ENCODE measurements at regions not wholly inside any gene's neighbourhood (a gene's known extent, or its start where the extent isn't known, plus 50 kb on each side); places are given as distances from the start of the nearest gene placed in this dataset.

- no peak for DNase-seq
Observed at GRCh38 chr17:77344038-77344437, 203.3 kb downstream of the SEC14L1 start.

DNA sequence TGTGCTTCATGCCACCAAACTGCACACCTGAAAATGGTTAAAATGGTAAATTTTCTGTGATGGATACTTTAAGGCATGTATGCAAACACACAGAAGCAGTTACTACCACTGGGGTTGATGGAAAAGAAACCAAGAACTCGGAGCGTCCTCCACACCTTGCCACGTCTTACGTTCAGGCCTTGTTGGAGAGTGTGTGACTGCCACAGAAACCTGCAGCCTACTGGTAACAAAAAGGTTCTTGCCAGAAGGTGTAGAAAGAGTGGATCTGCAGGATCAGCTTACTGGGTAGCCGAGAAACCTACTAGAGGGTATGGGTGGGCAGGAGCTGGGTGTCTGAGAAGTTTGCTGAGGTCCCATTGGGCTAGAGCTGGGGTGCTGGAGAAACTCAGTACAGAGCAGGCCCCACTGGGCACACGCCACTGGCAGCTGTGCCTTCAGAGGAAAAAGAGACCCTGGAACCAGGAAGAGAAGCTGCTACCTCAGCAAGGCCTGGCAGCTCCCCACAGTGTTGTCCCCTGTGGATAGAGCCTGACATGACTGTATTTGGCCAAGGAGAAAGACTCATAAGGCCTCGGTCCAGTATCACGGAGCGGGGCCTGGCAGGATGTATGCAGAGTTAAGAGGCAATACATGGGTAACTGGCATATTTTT lies 204.6 kb downstream of the SEC14L1 start:
- no peak for DNase-seq

GRCh38 chr17:77346765-77347164 lies 206.0 kb downstream of the SEC14L1 start:
- no peak for DNase-seq

DNA sequence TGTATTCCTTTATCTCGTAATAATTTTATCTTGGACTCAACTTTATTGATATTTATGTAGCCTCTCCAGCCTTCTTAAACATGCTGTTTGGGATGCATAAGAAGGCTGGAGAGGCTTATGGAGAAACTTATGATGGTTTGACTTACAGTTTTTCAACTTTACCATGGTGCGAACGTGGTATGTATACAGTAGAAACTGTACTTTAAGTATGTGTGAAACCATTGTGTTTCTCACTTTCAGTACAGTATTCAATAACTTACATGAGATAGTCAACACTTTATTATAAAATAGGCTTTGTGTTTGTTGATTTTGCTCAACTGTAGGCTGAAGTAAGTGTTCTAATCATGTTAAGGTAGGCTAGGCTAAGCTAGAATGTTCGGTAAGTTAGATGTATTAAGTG lies 206.8 kb downstream of the SEC14L1 start:
- DNase-seq: no peak

- no peak for DNase-seq
Observed at GRCh38 chr17:77349976-77350830, 209.4 kb downstream of the SEC14L1 start.

DNA sequence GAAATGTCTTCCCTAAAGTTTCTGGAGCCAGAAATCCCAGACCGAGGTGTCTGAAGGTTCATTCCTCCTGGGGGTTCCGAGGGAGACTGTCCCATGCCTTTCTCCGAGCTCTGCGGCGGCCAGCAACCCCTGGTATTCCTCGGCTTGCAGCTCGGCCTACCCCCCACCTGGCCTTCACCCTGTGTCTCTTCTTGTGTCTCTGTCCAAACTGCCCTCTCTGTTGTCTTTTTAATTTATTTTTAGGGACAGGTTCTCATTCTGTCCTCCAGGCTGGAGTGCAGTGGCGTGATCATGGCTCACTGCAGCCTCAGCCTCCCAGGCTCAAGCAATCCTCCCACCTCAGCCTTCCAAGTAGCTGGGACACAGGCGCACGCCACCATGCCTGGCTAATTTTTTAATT lies 211.7 kb downstream of the SEC14L1 start:
- DNase-seq: no peak

GRCh38 chr17:77352996-77353395 lies 212.2 kb downstream of the SEC14L1 start:
- no peak for DNase-seq

DNA sequence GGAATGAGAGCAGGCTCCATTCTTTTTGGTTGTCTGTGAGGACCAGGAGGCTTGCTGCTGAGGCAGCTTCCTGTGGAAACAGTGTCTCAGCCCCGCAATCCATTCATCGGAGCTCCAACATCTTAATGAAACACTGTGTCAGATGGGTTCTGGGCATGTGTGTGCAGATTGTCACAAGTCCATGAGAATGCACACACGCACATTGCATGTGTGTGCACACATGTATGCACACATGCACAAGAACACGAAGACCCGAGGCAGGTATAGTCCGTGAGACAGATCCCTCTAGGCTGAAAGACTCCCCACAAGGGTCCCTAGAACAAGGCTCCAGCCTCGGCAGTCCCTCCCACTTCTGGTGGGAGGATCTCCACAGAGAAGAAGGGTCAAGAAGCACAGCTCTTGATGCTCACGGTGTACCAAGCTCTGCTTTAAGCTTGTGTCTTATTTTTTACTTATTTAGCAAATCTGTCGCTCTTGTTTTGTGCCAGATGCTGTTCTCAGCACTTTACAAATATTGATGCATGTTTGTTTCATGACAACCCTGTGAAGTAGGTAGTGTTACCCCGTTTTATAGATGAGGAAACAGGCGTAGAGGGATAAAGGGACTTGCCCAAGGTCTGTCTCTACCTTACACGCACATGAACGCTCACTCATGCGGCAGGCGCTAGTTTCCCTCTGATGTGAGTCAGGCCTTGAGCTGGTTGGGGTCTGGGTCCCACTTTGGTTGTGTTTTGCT lies 213.1 kb downstream of the SEC14L1 start:
- DNase-seq: no peak

- no peak for DNase-seq
Observed at GRCh38 chr17:77354420-77354669, 213.6 kb downstream of the SEC14L1 start.

DNA sequence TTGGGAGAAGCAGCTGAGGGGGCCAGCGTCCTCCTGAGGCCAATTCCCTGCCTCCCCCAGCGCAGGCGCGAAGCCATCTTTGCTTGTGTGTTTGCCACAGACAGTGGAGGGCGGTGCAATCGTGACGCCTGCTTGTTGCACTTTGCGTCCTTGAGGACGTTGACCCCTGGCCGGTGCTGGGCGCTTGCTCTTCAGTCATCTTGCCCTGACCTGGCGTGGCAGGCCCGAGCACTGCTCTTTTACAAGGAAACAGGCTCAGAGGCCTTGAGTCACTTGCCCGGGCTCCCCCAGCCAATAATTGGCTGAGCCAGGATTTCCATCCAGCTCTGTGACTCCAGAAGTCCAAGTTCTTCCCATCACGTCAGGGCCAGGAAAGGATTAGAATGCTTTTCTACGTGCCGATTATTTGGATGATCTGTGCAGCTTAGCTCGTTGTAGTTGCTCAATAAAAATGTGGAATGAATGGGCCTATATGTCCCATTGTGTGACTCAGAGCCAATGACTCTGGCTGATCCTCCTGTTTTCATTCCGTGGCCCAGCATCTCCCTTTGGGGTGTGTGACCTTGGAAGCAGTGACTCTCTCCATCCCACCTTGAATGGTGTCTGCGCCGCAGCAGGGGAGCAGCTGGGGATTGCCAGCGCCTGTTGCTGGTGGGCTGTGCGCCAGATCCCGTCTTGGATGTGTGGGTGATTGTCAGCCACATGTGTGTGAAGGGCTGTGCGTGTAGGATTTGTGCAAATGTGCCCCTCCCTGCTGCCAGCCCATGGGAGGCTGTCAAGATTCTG lies 214.1 kb downstream of the SEC14L1 start:
- peak; percentile 89 for DNase-seq

- no peak for DNase-seq
Observed at GRCh38 chr17:77356109-77356689, 215.4 kb downstream of the SEC14L1 start.

DNA sequence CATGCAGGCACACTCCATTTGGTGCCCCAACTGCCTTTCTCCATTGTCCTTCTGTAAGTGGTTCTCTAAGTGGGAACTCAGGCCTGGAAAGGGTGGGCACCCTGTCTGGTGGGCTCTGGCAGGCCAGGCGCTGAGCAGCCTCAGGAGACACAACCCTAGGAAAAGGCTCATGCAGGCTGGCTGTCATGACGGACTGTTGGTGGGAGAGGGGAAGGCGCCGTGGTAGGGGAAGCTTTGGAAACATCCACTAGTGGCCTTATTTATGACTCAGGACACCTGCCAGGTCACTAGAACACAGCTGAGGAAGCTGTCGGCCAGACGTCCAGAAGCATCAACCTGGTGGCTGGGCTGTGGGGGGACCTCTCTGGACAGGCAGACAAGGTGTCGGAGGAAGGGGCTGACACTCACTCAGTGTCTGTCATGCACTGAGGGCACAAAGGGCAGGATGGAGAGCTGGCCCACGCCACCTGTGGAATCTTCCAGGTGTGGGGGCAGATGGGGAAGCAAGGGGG lies 216.0 kb downstream of the SEC14L1 start:
- peak; percentile 18 for DNase-seq

DNA sequence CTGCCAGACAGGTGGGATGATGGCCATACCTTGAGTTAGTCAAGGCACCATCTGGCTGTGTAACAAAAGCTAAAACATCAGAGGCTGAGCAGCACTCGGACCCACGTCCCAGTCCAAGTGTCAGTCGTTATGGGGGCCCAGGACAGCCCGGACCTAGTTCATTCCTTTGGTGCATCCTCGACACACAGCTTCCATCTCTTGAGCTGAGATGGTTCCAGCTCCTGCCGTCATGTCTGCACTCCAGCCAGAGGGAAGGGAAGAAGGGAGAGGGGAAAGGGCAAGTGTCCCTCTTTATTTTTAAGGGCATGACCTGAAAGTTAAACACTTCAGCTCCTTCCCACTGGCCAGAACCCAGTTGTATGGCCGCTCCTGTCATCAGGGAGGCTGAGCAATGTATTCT lies 218.0 kb downstream of the SEC14L1 start:
- no peak for DNase-seq

DNA sequence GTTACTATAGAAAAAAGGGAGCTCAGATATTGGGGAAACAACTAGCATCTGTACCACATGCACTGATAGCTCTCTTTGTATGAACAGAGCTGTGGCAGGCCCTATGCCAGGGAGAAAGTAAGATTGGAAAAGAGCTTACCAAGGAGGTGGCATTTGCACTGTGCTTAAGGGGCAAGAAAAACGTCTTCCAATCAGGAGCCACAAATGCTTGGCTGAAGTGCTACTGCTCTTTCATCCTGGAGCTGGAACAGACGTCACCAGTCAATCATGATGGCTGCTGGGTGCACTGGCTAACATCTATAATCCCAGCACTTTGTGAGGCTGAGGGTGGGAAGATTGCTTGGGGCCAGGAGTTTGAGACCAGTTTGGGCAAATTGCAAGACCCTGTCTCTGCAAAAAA lies 218.5 kb downstream of the SEC14L1 start:
- no peak for DNase-seq

GRCh38 chr17:77361986-77362620 lies 221.3 kb downstream of the SEC14L1 start:
- DNase-seq: peak; percentile 22

DNA sequence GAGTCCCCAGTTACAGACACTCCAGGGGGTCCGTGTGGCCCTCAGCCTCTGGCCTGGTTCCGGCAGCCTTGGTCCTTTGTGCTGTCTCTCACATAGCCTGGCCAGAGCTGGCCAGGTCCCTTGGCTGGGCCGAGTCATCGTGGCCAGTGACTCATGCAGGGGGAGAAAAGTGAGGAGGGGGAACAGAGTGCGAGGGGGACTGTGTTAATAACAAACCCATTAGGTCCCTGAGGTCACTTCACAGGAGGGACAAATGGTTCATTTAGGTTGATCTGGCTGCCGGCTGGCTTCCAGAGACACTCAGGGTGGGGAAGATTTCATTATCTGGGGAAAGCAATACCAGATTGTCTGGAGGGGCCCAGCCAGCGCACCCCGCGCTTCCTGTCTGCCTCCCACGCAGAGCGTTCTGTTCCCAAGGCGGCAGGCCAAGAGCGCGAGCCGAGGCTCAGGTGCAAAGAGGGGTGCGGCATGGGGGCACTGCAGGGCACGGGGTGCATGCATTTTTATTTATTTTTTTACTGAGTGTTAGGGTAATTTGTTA lies 223.1 kb downstream of the SEC14L1 start:
- no peak for DNase-seq

DNA sequence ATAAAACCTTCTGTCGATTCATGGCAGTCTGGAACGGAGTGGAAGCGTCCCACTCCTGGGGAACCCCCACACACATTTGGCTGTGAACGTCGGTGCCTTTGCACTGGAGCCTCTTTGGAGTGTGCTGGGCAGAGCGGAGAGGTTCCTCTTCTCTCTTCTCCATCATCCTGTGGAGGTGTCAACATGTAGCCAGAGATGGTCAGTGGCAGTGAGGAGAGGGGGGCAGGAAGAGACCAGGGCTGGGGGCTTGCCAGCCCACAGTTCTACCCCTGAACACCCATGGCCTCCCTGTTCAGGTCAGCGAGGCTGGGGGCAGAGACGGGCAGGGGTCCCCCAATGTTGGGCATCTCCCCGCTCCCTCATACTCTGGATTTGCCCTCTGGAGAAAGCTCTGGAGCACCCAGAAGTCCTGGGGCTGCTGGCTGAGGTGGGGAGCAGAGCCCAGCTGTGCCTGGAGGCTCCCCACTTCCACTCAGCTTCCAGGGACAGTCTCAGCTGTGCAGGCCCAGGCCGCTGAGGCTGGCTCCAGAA lies 223.7 kb downstream of the SEC14L1 start:
- no peak for DNase-seq

DNA sequence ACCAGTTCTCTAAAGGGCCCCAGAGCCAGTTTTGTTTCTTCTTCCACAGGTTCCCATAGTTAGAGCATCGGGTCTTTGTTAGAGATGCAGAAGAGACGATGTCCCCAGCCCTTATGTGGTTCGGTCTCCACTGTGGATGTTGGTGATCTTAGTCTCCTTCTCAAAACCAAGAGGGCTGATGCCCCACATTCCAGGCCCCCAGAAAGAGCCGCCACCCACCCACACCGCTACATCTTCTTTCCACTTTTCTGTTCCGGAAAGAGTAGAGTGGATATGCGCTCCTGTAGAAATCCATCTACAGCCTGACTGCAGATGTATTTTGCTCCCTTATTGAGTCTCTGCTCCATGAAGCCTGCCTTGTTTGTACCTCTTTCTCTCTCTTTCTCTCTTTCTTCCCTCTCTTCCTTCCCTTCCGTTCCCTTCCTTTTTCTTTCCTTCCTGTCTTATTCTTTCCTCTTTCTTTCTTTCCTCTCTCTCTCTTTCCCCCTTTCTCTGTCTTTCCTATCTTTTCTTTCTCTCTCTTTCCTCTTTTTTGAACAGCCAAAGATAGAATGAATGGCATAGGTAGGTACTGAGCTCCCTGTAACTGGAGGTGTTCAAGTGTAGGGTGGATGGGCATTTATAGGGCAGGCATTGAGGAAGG lies 224.3 kb downstream of the SEC14L1 start:
- DNase-seq: no peak

DNA sequence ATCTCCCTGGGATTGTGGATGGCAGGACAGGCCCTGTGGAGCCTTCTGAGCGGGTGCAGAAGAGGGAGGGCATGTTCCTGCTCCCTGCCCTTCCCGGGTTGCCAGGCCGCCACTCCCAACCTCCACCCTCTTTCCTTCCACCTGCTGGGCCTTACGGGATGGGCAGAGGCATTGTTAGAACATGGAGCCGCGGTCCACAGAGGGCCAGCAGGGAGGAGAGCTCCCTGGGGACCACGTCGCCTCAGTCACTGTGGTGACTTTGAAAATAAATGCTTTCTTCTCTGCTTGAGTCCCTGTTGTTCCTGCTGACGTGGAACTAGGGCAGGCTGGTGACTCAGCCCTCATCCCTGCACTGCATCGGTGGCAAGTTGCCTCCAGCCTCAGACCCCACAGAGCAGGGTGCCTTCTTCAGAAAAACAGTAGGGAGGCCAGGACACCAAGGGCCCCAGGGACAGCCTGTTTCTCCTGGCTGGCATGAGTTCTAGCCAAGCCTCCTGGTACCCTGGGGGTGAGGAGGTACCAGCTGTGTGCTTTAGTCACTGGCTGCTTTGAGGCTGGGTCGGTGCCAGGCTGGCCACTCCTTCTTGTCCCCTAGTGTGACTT lies 224.9 kb downstream of the SEC14L1 start:
- peak; percentile 49 for DNase-seq

GRCh38 chr17:77366206-77366557 lies 225.4 kb downstream of the SEC14L1 start:
- peak; percentile 92 for DNase-seq
